ENCODE measurements at regions not wholly inside any gene's neighbourhood (a gene's known extent, or its start where the extent isn't known, plus 50 kb on each side); places are given as distances from the start of the nearest gene placed in this dataset.

DNA sequence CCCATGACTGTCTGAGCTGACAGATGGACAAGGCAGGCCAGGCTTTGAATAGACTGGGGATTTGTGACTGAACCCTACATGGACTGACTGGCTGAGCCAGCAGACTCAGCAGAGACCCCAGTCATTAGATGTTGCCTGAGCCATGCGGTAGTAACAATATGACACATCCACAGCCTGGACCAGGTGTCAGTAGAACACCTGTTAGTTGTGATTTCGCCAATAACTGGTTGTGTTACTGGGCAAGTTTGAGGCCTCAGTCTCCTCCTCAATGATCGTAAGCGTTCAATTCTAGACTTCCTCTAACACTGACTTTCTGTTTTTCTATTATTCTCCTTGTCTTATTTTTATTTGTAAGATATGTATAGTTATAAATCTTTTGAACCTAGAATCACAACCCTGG is 311.9 kb upstream of the MAP3K7 start:
- Histone ChIP-seq H3K4me1 (ENCODE audit: control insufficient read depth in 1 of 2, low read depth in 2 of 2) (no peaks in the 10 kb centered on the region), H3K36me3 (no peaks in the 10 kb centered on the region), H3K27me3 (replicated peaks; ENCODE audit: insufficient read depth) (no peaks in the 10 kb centered on the region), H3K9me3 (no peaks in the 10 kb centered on the region), H3K4me3 (no peak overlapping the region), H3K27ac (no peak overlapping the region)
- ATAC-seq (ENCODE audit: insufficient number of reproducible peaks, low FRiP score, low read depth) (no peak), DNase-seq (ENCODE audit: low spot score) (no peak)
- TF ChIP-seq, protein P1, sequence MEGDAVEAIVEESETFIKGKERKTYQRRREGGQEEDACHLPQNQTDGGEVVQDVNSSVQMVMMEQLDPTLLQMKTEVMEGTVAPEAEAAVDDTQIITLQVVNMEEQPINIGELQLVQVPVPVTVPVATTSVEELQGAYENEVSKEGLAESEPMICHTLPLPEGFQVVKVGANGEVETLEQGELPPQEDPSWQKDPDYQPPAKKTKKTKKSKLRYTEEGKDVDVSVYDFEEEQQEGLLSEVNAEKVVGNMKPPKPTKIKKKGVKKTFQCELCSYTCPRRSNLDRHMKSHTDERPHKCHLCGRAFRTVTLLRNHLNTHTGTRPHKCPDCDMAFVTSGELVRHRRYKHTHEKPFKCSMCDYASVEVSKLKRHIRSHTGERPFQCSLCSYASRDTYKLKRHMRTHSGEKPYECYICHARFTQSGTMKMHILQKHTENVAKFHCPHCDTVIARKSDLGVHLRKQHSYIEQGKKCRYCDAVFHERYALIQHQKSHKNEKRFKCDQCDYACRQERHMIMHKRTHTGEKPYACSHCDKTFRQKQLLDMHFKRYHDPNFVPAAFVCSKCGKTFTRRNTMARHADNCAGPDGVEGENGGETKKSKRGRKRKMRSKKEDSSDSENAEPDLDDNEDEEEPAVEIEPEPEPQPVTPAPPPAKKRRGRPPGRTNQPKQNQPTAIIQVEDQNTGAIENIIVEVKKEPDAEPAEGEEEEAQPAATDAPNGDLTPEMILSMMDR (IDR thresholded peaks at IDR 0.05) = no peak

DNA sequence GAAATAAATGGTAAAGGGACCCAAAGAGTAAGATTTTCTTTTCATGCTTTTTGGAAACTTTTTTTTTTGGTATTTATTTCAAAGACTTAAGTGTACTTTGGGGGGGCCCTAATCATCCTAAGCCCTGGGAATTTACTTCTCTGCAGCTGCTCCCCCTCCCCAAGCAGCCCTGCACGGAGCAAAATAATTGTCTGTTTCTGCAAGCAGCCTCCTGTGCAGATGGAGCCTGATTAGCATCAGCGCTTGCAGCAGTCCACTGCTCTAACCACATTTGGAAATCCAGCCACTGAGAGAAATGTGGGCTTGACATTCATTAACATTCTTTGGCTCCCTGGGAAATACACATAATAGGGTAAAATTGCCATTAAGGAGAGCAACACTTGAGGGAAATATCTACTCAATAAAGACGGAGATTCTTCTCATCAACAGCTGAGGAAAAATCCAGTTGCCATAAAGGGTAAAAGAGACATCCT is 309.2 kb upstream of the MAP3K7 start:
- TF ChIP-seq, protein P1 (IDR thresholded peaks at IDR 0.05) = no peak
- no peaks in the 10 kb centered on the region for H3K4me1 ChIP-seq (ENCODE audit: control insufficient read depth in 1 of 2, low read depth in 2 of 2)
- H3K36me3 ChIP-seq = no peaks in the 10 kb centered on the region
- DNase-seq (ENCODE audit: low spot score) (no peak), ATAC-seq (ENCODE audit: insufficient number of reproducible peaks, low FRiP score, low read depth) (no peak)
- no peak overlapping the region for H3K4me3 ChIP-seq
- no peak overlapping the region for H3K27ac ChIP-seq
- H3K9me3 ChIP-seq = no peaks in the 10 kb centered on the region
- H3K27me3 ChIP-seq (replicated peaks; ENCODE audit: insufficient read depth) = no peaks in the 10 kb centered on the region

DNA sequence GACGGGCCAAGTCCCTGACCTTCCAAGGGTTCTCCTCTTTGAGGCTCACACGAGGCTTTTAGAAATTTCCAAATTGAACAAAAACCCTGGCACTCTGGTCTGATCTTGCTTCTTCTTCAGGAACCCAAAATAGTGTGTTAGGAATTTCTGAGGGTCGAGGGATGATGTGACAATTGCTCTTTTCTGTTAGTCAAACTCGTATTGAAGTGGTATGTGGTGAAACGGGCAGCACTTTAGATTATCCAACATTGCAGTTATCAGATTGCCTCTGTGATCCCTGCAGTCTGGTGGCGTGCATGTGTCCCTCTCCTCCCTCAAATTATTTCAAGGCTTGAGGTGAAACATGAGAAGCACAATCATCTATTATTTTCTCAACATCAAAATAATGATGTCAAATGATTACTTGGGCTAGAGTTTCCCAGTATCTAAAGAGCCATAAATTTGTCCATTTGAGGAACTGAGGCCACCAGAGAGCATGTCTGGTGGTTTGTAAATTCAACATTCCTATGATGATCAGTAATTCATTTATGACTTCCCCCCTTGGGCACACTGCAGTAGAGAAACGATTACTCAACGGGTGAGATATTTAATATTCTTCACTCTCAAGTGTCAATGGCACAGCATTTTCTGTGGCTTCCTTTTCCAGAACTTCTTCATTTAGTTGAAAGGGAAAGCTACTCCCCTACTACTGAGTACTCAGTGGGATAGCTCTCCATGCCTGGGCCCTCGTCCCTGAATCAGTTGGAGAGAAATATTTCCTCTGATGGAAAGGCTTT is 308.6 kb upstream of the MAP3K7 start:
- no peak for DNase-seq (ENCODE audit: low spot score)
- Histone ChIP-seq H3K36me3 (no peaks in the 10 kb centered on the region), H3K27ac (no peak overlapping the region), H3K27me3 (replicated peaks; ENCODE audit: insufficient read depth) (no peaks in the 10 kb centered on the region), H3K4me1 (ENCODE audit: control insufficient read depth in 1 of 2, low read depth in 2 of 2) (no peaks in the 10 kb centered on the region), H3K9me3 (no peaks in the 10 kb centered on the region), H3K4me3 (no peak overlapping the region)
- no peak for ATAC-seq (ENCODE audit: insufficient number of reproducible peaks, low FRiP score, low read depth)
- TF ChIP-seq, protein P1 (IDR thresholded peaks at IDR 0.05) = no peak

DNA sequence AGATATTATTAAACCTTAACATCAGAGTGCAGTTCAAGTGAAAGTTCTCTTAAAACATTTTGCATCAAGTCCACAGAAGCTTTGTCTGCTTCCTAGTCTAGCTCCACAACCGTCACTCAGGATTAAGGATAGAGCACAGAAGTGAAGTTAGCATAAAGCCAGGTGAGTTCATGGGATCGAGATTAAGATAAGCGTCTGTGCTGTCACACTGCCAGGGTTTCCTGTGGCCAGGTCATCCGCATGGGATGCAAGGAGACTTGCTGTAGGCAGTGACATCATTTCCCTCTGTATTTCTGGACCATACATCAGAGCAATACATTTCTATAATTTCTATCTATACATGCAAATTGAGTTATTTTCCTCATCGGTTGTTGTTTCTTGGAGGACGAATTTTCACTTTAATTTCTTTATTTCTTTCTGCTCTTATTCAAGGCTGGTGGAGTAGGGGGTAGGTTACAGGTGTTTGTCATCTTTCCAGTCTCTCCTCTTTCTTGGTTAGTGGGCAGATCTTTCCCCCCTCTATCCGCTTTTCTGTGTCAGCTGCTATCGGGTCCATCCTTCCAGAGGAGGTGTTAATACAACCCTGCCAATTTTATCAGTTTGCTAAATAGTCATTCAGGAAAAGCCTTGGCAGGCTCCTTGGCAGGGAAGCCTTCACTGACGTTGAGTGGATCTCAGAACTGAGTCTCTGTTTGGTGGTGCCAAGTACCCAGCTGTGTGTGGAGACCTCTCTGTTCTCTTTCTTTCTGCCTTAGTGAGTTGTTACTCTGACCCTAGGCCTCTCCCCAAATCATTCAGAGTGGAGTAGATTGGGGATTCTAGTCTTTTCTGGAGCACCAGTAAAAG is 307.6 kb upstream of the MAP3K7 start:
- TF ChIP-seq, protein P1 (IDR thresholded peaks at IDR 0.05) = no peak
- Histone ChIP-seq H3K4me3 (no peak overlapping the region), H3K4me1 (ENCODE audit: control insufficient read depth in 1 of 2, low read depth in 2 of 2) (no peaks in the 10 kb centered on the region), H3K27ac (no peak overlapping the region), H3K36me3 (no peaks in the 10 kb centered on the region), H3K9me3 (no peaks in the 10 kb centered on the region), H3K27me3 (replicated peaks; ENCODE audit: insufficient read depth) (no peaks in the 10 kb centered on the region)
- DNase-seq (ENCODE audit: low spot score) (no peak), ATAC-seq (ENCODE audit: insufficient number of reproducible peaks, low FRiP score, low read depth) (no peak)

DNA sequence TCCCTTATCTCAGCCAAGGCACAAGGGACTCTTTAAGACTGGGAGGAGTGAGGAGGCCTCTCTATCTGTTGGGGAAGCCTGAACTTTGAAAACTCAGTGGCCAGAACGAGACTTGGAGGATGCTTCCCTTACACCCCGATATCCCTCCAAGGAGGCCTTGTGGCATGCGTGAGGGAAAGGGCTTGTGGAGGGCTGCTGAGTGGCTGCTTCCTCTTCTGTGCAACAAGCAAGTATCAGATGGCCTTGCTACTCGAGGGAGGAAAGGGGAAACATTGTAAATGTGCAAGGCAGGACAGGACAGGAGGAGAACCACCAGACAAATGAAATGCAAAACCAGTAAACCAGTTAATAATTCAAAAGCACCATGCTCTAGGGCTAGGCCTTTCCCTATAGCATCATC is 306.5 kb upstream of the MAP3K7 start:
- Histone ChIP-seq H3K27me3 (replicated peaks; ENCODE audit: insufficient read depth) (no peaks in the 10 kb centered on the region), H3K4me3 (no peak overlapping the region), H3K9me3 (no peaks in the 10 kb centered on the region), H3K4me1 (ENCODE audit: control insufficient read depth in 1 of 2, low read depth in 2 of 2) (no peaks in the 10 kb centered on the region), H3K27ac (no peak overlapping the region), H3K36me3 (no peaks in the 10 kb centered on the region)
- TF ChIP-seq, protein P1 (IDR thresholded peaks at IDR 0.05) = no peak
- DNase-seq (ENCODE audit: low spot score) (no peak), ATAC-seq (ENCODE audit: insufficient number of reproducible peaks, low FRiP score, low read depth) (no peak)

Data from thoracic aorta (tissue), 2 donors.